ENCODE measurements at regions not wholly inside any gene's neighbourhood (a gene's known extent, or its start where the extent isn't known, plus 50 kb on each side); places are given as distances from the start of the nearest gene placed in this dataset.
"Not testable (repeated sequence)": the region's sequence is repeated elsewhere in the genome, so short reads cannot be mapped to it uniquely, and the experiment has no call there.

- TF ChIP-seq CTCF (IDR thresholded peaks at IDR 0.05; ENCODE audit: unreplicated experiment in 3 of 3): no peak
- Mint-ChIP-seq H3K9me3 (peaks cover 4% of the 10 kb centered on the region), H3K27ac (peak overlapping the region; percentile 61 to 82 (median 67)), H3K4me3 (no peak overlapping the region), H3K27me3 (ENCODE audit: low read depth) (no peaks in the 10 kb centered on the region), H3K36me3 (ENCODE audit: low read depth) (peaks cover 27% of the 10 kb centered on the region), H3K4me1 (peaks cover 16% of the 10 kb centered on the region)
Measured at GRCh38 chr14:71625891-71626701, 306.1 kb upstream of the RGS6 start.

- Mint-ChIP-seq H3K4me3 (no peak overlapping the region), H3K4me1 (peaks cover 26% of the 10 kb centered on the region), H3K27me3 (ENCODE audit: low read depth) (no peaks in the 10 kb centered on the region), H3K36me3 (ENCODE audit: low read depth) (peaks cover 39% of the 10 kb centered on the region), H3K27ac (peak overlapping the region in 2 of 3 experiments; percentile 81 to 89), H3K9me3 (peaks cover 4% of the 10 kb centered on the region)
- no peak for TF ChIP-seq CTCF (IDR thresholded peaks at IDR 0.05; ENCODE audit: unreplicated experiment in 3 of 3)
Measured at GRCh38 chr14:71628433-71628832, 303.8 kb upstream of the RGS6 start.

GRCh38 chr14:71629250-71629649 lies 303.0 kb upstream of the RGS6 start:
- Mint-ChIP-seq H3K27me3 (ENCODE audit: low read depth) (no peaks in the 10 kb centered on the region), H3K9me3 (peaks cover 10% of the 10 kb centered on the region), H3K4me1 (peaks cover 26% of the 10 kb centered on the region), H3K27ac (peak overlapping the region in 1 of 3 experiments; percentile 21), H3K4me3 (no peak overlapping the region), H3K36me3 (ENCODE audit: low read depth) (peaks cover 47% of the 10 kb centered on the region)
- TF ChIP-seq CTCF (IDR thresholded peaks at IDR 0.05; ENCODE audit: unreplicated experiment in 3 of 3): no peak

GRCh38 chr14:71629765-71630492 lies 302.3 kb upstream of the RGS6 start:
- H3K4me3 Mint-ChIP-seq: no peak overlapping the region
- peaks cover 54% of the 10 kb centered on the region for H3K36me3 Mint-ChIP-seq (ENCODE audit: low read depth)
- peaks cover 26% of the 10 kb centered on the region for H3K4me1 Mint-ChIP-seq
- no peaks in the 10 kb centered on the region for H3K27me3 Mint-ChIP-seq (ENCODE audit: low read depth)
- peak overlapping the region in 2 of 3 experiments; percentile 3 to 21 for H3K27ac Mint-ChIP-seq
- H3K9me3 Mint-ChIP-seq: peaks cover 10% of the 10 kb centered on the region
- TF ChIP-seq CTCF (IDR thresholded peaks at IDR 0.05; ENCODE audit: unreplicated experiment in 3 of 3): no peak

- H3K27ac Mint-ChIP-seq; H3K27me3 Mint-ChIP-seq (ENCODE audit: low read depth); H3K4me3 Mint-ChIP-seq: not testable (repeated sequence)
- Mint-ChIP-seq H3K4me1 (peaks cover 20% of the 10 kb centered on the region), H3K36me3 (ENCODE audit: low read depth) (peaks cover 58% of the 10 kb centered on the region), H3K9me3 (peaks cover 10% of the 10 kb centered on the region)
Measured at GRCh38 chr14:71631030-71631429, 301.2 kb upstream of the RGS6 start.

- H3K4me3 Mint-ChIP-seq: no peak overlapping the region
- peaks cover 64% of the 10 kb centered on the region for H3K36me3 Mint-ChIP-seq (ENCODE audit: low read depth)
- peaks cover 10% of the 10 kb centered on the region for H3K9me3 Mint-ChIP-seq
- H3K27ac Mint-ChIP-seq: peak overlapping the region in 1 of 3 experiments; percentile 51
- no peaks in the 10 kb centered on the region for H3K27me3 Mint-ChIP-seq (ENCODE audit: low read depth)
- H3K4me1 Mint-ChIP-seq: peaks cover 20% of the 10 kb centered on the region
- TF ChIP-seq CTCF (IDR thresholded peaks at IDR 0.05; ENCODE audit: unreplicated experiment in 3 of 3): no peak
Measured at GRCh38 chr14:71632440-71632946, 299.7 kb upstream of the RGS6 start.
